A549 (cell line): ENCODE measurements at regions not wholly inside any gene's neighbourhood (a gene's known extent, or its start where the extent isn't known, plus 50 kb on each side); places are given as distances from the start of the nearest gene placed in this dataset.

Source experiments
- ATAC-seq, 2 experiments: fragments of 200-7000 bp in 1 of 2; fragments of >200 bp in 1 of 2; cut with Nextera tagmentation in 1 of 2; cut with Tn5 transposase in 1 of 2; 3 replicates each; pipeline versions ENCODE4 v1.8.0 to v1.9.1; 2018 to 2020; ENCODE audit warnings: mild to moderate bottlenecking in 1 of 2, moderate library complexity in 1 of 2
- CTCF ChIA-PET: fragments of 300-600 bp; sonication (Branson Sonifier 250); formaldehyde crosslinking; extraction: SDS; loops from one replicate; lab custom pipeline; 2021; ENCODE audit warnings: antibody characterized with exemption, inconsistent platforms; lab: Yijun Ruan, JAX
- POLR2A ChIA-PET: fragments of 350-600 bp; formaldehyde crosslinking; extraction: SDS; loops from one replicate; lab custom pipeline; 2021; ENCODE audit warnings: antibody characterized with exemption, inconsistent platforms; lab: Yijun Ruan, JAX
- DNase-seq, 2 experiments: peaks; one replicate each; pipeline versions ENCODE4 v3.0.0 to v3.0.0-alpha.2; 2011 to 2016; ENCODE audit warnings: low read depth in 1 of 2, low spot score in 1 of 2
- FAIRE-seq: peaks from 2 replicates; lab custom pipeline; 2011; peaks lifted over from hg19 to GRCh38; lab: Jason Lieb, UNC
- H3K27ac ChIP-seq, 2 experiments: fragments of >200 bp; sonication (Bioruptor Twin); formaldehyde crosslinking; 3 replicates each; pipeline ENCODE4 v1.5.1; 2016 to 2017
- H3K4me1 ChIP-seq: fragments of >200 bp; sonication (Bioruptor Twin); formaldehyde crosslinking; 3 replicates; pipeline ENCODE4 v1.6.1; 2016
- H3K4me2 ChIP-seq: fragments of >200 bp; sonication (Bioruptor Twin); formaldehyde crosslinking; 3 replicates; pipeline ENCODE4 v1.6.1; 2016
- H3K4me3 ChIP-seq: fragments of >200 bp; sonication (Bioruptor Twin); formaldehyde crosslinking; 3 replicates; pipeline ENCODE4 v1.5.1; 2016
- H3K9me3 ChIP-seq: fragments of >200 bp; sonication (Bioruptor Twin); formaldehyde crosslinking; 3 replicates; pipeline ENCODE4 v1.6.1; 2016
- CHD4 ChIP-seq: fragments of 200-600 bp; sonication (generic); IDR thresholded peaks from 2 replicates; pipeline ENCODE4 v1.6.1; 2016; ENCODE audit warnings: antibody characterized with exemption, mild to moderate bottlenecking, borderline replicate concordance
- EHMT2 ChIP-seq: fragments of 200-600 bp; sonication (generic); IDR thresholded peaks from 2 replicates; pipeline ENCODE4 v1.6.1; 2016; ENCODE audit warnings: antibody characterized with exemption, low read depth, mild to moderate bottlenecking, moderate library complexity
- FOSL2 ChIP-seq, 2 experiments: fragments of 450-650 bp in 1 of 2; fragments of >200 bp in 1 of 2; sonication (Bioruptor Twin) in 1 of 2; formaldehyde crosslinking; IDR thresholded peaks; 2 replicates each; pipeline versions ENCODE4 v1.5.0 to v1.6.1; 2016 to 2020; ENCODE audit warnings: mild to moderate bottlenecking in 1 of 2, moderate library complexity in 1 of 2
- GATA3 ChIP-seq: IDR thresholded peaks from 2 replicates; pipeline ENCODE4 v1.6.1; 2012; ENCODE audit warnings: borderline replicate concordance
- HEYL ChIP-seq: fragments of 250-450 bp; sonication (Bioruptor Pico); IDR thresholded peaks from 2 replicates; pipeline ENCODE4 v1.8.0; 2021; ENCODE audit warnings: mild to moderate bottlenecking, moderate library complexity
- HOXA7 ChIP-seq: fragments of 250-450 bp; sonication (Bioruptor Pico); IDR thresholded peaks from 2 replicates; pipeline ENCODE4 v1.5.0; 2020; ENCODE audit warnings: mild to moderate bottlenecking, moderate library complexity
- HOXB13 ChIP-seq: fragments of 250-450 bp; sonication (Bioruptor Pico); IDR thresholded peaks from 2 replicates; pipeline ENCODE4 v1.5.0; 2020; ENCODE audit warnings: low read depth, mild to moderate bottlenecking, moderate library complexity
- KDM1A ChIP-seq: fragments of 200-600 bp; sonication (generic); IDR thresholded peaks from 2 replicates; pipeline ENCODE4 v1.6.1; 2016; ENCODE audit warnings: low read depth, mild to moderate bottlenecking
- MAFK ChIP-seq: fragments of 450-650 bp; IDR thresholded peaks from 2 replicates; pipeline ENCODE4 v1.6.1; 2014; ENCODE audit not compliant: partially characterized antibody
- MAZ ChIP-seq: fragments of 150-350 bp; IDR thresholded peaks from 2 replicates; pipeline ENCODE4 v1.6.1; 2014; ENCODE audit warnings: antibody characterized with exemption, low read depth, low read length, borderline replicate concordance
- NFE2L2 ChIP-seq: fragments of 150-350 bp; conservative IDR thresholded peaks from 2 replicates; pipeline ENCODE4 v1.6.1; 2014; ENCODE audit warnings: low read length
- SMC3 ChIP-seq: fragments of >200 bp; sonication (Bioruptor Twin); formaldehyde crosslinking; IDR thresholded peaks from 3 replicates; pipeline ENCODE4 v1.6.1; 2018; ENCODE audit warnings: inconsistent platforms
- ZSCAN20 ChIP-seq: fragments of 250-450 bp; sonication (Bioruptor Pico); IDR thresholded peaks from 2 replicates; pipeline ENCODE4 v1.8.0; 2022; ENCODE audit warnings: mild to moderate bottlenecking, moderate library complexity
- WGBS: methylation state at CpG from one replicate; pipeline ENCODE4 v1.1.6; 2017; ENCODE audit errors: missing lambda C conversion rate; 5-methylcytosine and 5-hydroxymethylcytosine counted together
- TF ChIP-seq, protein P1 (sequence below): fragments of 250-450 bp; sonication (Bioruptor Pico); IDR thresholded peaks from 2 replicates; pipeline ENCODE4 v1.5.0; 2021; ENCODE audit warnings: mild to moderate bottlenecking, moderate library complexity, borderline replicate concordance
- TF ChIP-seq, protein P2 (sequence below): fragments of 450-650 bp; IDR thresholded peaks from 2 replicates; pipeline ENCODE4 v1.6.1; 2014; ENCODE audit warnings: antibody characterized with exemption
- TF ChIP-seq, protein P3 (sequence below): IDR thresholded peaks from 2 replicates; pipeline ENCODE4 v1.6.1; 2012

DNA sequence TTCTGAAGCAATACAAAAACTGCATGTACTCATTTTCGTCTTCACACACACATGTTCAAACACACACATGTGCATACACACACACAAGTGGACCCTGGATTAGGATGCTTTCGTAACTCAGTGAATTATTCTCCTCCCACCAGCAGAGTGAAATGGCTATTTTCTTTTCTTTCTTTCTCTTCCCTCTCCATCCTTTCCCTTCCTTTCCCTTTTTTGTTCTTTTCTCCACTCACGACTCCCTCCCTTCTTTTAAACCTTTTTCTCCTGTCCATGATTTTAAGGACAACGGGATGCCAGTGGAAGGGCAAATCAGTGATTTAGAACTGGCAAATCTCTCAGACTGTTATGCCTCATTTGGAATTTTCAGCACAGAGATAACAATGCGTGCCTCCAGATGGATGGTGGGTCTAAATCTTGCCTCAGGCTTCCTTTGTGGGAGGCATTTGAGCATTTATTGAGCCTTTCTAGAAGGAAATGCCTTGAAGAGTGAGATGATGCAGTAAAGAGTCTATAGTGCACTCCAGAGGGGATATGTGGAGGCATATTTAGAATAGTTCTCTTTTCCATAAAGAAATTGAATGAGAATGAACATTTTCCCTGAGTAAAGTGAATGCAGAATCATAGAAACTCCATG is 130.4 kb upstream of the SLC7A14 start:
- H3K27ac ChIP-seq, result no peak overlapping the region
- WGBS, result 50% methylated on average over 5 of the region's 5 CpGs
- no peak overlapping the region for H3K4me2 ChIP-seq
- no peaks in the 10 kb centered on the region for H3K4me1 ChIP-seq
- TF ChIP-seq MAFK (no peak), MAZ (no peak), KDM1A (no peak), HEYL (CRISPR knock-in tag) (no peak), SMC3 (no peak), EHMT2 (no peak), HOXA7 (CRISPR knock-in tag) (no peak), CHD4 (no peak), ZSCAN20 (CRISPR knock-in tag) (no peak), GATA3 (no peak)
- TF ChIP-seq, protein P1, sequence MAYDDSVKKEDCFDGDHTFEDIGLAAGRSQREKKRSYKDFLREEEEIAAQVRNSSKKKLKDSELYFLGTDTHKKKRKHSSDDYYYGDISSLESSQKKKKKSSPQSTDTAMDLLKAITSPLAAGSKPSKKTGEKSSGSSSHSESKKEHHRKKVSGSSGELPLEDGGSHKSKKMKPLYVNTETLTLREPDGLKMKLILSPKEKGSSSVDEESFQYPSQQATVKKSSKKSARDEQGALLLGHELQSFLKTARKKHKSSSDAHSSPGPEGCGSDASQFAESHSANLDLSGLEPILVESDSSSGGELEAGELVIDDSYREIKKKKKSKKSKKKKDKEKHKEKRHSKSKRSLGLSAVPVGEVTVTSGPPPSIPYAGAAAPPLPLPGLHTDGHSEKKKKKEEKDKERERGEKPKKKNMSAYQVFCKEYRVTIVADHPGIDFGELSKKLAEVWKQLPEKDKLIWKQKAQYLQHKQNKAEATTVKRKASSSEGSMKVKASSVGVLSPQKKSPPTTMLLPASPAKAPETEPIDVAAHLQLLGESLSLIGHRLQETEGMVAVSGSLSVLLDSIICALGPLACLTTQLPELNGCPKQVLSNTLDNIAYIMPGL (CRISPR knock-in tag), result no peak
- TF ChIP-seq, protein P2, sequence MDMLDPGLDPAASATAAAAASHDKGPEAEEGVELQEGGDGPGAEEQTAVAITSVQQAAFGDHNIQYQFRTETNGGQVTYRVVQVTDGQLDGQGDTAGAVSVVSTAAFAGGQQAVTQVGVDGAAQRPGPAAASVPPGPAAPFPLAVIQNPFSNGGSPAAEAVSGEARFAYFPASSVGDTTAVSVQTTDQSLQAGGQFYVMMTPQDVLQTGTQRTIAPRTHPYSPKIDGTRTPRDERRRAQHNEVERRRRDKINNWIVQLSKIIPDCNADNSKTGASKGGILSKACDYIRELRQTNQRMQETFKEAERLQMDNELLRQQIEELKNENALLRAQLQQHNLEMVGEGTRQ, result no peak
- TF ChIP-seq, protein P3, sequence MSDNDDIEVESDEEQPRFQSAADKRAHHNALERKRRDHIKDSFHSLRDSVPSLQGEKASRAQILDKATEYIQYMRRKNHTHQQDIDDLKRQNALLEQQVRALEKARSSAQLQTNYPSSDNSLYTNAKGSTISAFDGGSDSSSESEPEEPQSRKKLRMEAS, result no peak
- DNase-seq (no peak), ATAC-seq (no peak), FAIRE-seq (no peak)
- H3K9me3 ChIP-seq, result no peaks in the 10 kb centered on the region
- no peak overlapping the region for H3K4me3 ChIP-seq
- CTCF ChIA-PET, result no interaction called here
- POLR2A ChIA-PET, result interaction anchor here (0.6 kb wide), 1 partner anchor 64 kb away, joined by 3 read pairs; no protein-coding TSS in a partner anchor

DNA sequence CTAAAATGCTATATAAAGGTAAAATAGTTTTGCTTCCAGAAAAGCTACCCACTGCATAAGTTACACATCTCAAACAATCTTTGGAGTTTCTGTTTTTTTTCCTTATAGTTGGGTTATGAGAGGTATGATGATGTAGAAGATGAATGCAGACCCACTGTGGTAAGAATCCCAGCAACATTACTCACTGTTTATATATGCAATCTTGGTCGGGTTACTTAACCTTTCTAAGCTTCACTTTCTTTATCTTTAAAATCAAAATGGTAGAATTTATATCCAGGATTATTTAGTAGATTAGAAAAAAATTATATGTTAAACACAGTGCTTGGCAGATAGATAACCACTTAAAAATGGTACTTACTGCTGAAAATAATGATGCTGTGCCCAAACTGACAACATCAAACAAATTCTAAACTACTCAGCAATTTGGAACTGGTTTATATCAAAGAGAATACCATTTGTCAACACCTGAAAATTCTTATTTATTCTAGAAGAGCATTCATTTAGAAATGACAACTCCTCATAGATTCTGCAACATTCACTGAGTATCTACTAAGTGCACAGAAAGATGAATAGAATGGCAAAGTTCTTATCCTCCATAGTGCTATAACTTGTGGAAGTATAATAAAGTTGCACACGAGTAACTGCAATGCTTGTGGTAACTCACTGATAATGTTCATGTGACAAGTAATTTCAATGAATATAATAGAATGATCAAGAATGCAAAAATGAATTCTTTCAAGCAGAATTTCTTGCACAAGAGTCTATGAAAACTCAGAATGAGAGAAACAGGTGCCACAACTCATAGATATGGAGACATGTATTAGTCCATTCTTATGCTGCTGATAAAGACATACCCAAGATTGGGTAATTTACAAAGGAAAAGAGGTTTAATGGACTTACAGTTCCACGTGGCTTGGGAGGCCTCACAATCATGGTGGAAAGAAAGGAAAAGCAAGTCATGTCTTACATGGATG is 129.0 kb upstream of the SLC7A14 start:
- Histone ChIP-seq H3K27ac (no peak overlapping the region), H3K4me3 (no peak overlapping the region), H3K9me3 (peaks cover 5% of the 10 kb centered on the region), H3K4me1 (no peaks in the 10 kb centered on the region), H3K4me2 (no peak overlapping the region)
- FAIRE-seq, result no peak
- no peak for DNase-seq
- no peak for TF ChIP-seq GATA3
- no peak for TF ChIP-seq HOXB13 (CRISPR knock-in tag)
- no peak for ATAC-seq
- WGBS, result 22% methylated on average over 3 of the region's 3 CpGs
- CTCF ChIA-PET, result interaction anchor here (1.0 kb wide), 1 partner anchor 98 kb away, joined by 3 read pairs; no protein-coding TSS in a partner anchor
- POLR2A ChIA-PET, result no interaction called here

DNA sequence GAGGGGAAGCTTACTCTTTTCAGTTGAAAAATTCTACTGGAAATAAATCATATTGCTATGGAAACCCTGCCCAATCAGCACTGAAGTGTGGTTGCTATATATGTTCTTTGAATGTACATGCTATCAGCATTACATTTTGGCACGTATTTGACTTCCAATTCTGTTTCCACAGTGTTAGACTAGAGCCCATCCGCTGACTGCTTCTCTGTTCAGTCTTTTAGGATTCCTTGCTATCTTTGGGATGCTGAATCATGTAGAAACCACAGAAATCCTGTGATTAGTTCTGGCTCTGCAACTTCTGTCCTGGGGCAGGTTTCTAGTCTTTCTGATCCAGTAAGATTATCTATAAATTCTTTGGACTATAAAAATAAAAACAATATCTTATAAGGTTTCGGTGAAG is 128.2 kb upstream of the SLC7A14 start:
- Histone ChIP-seq H3K4me3 (no peak overlapping the region), H3K9me3 (peaks cover 11% of the 10 kb centered on the region), H3K4me1 (no peaks in the 10 kb centered on the region), H3K4me2 (no peak overlapping the region), H3K27ac (peak overlapping the region in 1 of 2 experiments; percentile 43; a peak in 1 of 6 replicates)
- CTCF ChIA-PET, result interaction anchor here (1.0 to 1.5 kb wide), 3 partner anchors 8 to 98 kb away, joined by 3 read pairs; no protein-coding TSS in a partner anchor
- ATAC-seq (no peak), DNase-seq (no peak), FAIRE-seq (no peak)
- TF ChIP-seq NFE2L2, result no peak
- TF ChIP-seq FOSL2 (IDR thresholded peaks at IDR 0.05), result no peak
- TF ChIP-seq FOSL2 (CRISPR knock-in tag; IDR thresholded peaks at IDR 0.05), result no peak
- WGBS, result 60% methylated on average over 3 of the region's 3 CpGs
- POLR2A ChIA-PET, result no interaction called here
